ENCODE measurements at regions not wholly inside any gene's neighbourhood (a gene's known extent, or its start where the extent isn't known, plus 50 kb on each side); places are given as distances from the start of the nearest gene placed in this dataset.

DNA sequence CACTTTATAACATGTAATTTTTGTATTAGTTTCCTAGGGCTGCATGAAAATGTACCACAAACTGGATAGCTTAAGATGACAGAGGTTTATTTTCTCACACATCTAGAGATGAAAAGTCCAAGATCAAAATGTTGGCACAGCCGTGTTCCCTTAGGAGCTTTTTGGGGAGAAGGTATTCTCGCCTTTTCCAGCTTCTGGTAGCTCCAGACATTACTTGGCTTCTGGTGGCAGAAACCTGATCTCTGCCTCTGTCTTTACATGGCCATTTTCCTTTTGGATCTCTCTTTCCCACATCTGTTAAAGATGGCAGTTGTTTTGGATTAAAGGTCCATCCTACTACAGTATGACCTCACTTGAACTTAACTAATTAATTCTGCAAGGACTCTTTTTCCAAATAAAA lies 885.7 kb upstream of the CDH8 start:
- peak; percentile 18 to 41 (median 23) for DNase-seq

GRCh38 chr16:62913924-62914323 lies 877.7 kb upstream of the CDH8 start:
- DNase-seq = no peak

- no peak for DNase-seq
Measured at GRCh38 chr16:62913333-62913732, 877.1 kb upstream of the CDH8 start.

DNA sequence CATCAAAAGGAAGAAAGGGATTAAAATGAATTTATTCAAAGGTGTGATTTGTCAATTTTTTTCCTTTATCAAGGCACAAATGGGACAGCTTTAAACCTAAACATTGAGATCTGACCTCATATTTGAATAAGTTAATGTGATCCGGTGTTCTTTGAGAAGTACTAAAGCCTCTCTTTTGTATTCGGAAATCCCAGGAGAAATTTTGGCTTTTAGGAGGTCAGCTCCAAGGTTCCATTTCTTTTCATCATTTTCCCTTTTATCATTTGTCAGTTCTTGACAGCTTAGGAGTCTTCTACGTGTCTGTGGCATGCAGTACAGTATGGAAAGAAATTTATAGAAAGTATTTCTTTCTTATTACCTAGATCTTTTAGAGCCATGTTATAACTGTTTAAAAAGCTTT lies 873.4 kb upstream of the CDH8 start:
- no peak for DNase-seq

DNA sequence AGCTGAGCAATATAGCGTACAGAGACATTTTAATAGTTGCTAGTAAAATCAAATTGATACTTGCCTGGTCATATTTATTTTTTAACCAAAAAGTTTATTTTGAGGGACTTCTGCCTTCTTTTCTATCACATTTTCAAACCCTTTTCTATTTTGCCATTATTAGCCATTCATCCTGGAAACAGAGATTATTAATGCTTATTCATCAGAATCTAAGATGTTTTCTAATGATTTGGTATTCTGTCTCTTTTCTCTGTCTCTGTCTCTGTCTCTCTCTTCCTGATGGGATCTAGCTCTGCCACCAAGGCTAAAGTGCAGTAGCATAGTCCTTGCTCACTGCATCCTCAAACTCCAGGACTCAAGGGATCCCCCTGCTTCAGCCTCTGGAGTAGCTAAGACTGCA lies 871.3 kb upstream of the CDH8 start:
- DNase-seq = no peak

GRCh38 chr16:62903961-62904502 lies 867.8 kb upstream of the CDH8 start:
- no peak for DNase-seq

DNA sequence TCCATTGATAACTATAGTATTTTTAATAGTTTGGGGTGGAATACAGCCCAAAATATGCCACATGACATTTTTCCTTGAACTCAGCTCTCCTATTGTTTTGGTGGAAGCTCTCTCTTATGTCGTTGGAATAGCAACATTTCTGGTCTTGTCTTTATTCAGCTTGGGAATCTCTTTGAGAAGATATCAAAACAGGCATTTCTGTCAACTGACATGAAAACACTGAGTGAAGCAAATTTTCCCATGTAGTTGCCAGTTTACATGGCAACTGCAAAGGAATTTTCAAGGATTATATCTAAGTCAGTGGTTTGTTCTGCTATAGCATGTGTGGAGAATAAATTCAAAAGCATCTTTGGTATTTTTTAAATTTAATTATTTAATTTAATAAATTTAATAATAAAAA lies 863.5 kb upstream of the CDH8 start:
- DNase-seq = no peak

DNA sequence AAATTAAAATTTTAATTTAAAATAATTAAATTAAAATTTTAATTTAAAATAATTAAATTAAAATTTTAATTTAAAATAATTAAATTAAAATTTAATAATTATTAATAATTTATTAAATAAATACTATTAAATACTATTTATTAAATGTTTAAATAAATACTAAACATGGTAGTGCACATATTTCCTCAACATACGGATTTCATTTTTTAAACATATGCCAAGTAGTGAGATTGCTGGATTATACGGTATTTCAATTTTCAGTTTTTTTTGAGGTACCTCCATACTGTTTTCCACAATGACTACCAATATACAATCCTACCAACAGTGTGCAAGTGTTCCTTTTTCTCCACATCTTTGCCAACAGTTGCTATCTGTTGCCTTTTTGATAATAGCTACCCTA lies 852.9 kb upstream of the CDH8 start:
- DNase-seq = no peak

DNA sequence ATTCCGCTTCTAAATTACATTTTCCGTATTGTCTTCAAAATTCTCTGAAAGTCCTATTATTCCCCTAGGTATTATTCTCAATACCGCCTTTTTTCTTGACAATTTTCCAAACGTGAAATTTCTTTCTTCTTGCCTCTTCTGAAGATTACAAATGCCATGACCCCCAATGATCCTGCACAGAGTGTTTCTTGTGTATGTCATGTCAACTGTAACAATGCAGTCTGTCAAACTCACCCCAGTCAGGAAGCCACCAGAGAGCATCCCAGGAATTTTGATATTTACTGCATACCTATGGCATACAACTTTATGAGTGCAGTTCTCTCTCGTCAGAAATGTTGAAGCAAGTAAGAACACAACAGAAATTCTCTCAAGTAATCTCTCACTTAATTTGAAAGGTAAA lies 847.3 kb upstream of the CDH8 start:
- DNase-seq = no peak

- DNase-seq = no peak
Measured at GRCh38 chr16:62882552-62883221, 846.4 kb upstream of the CDH8 start.

- DNase-seq = no peak
Measured at GRCh38 chr16:62876133-62876532, 839.9 kb upstream of the CDH8 start.

GRCh38 chr16:62872339-62872738 lies 836.1 kb upstream of the CDH8 start:
- DNase-seq = no peak

DNA sequence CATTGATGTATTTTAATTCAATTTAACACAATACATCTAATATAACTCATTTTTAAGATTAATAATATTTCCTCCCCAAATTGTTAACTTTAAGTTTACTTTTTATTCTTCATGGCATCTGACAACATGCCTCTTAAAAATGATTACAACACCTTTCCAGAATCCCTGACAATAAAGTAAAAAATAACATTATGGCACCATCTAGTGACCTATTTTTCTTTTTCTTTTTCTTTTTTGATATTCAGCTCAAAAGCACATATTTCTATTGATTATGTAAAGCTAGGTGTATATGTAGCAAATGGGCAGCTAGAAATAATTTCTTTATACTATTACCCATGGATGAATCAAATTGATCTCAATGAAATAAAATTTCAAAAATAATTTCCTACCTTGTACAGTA lies 834.3 kb upstream of the CDH8 start:
- DNase-seq = peak in 1 of 3 donors; percentile 3

DNA sequence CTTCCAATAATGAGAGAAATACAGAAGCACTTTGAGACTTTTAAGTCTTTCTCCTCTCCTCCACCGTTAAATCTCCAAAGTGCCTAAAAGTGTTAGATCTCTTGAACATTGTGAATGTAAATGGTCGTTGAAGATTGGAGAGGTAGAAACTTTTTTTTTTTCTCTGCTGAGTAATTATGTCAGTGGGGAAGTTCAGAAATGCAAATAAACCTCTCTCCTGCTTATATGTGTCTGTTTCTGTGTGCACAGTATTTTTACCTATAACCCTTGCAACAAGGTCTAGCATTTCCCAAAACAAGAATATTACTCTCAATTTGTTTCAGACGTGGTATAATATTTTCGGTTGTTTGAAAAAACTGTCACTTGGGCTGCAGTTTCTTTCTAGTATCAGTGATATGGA lies 833.6 kb upstream of the CDH8 start:
- DNase-seq = no peak

DNA sequence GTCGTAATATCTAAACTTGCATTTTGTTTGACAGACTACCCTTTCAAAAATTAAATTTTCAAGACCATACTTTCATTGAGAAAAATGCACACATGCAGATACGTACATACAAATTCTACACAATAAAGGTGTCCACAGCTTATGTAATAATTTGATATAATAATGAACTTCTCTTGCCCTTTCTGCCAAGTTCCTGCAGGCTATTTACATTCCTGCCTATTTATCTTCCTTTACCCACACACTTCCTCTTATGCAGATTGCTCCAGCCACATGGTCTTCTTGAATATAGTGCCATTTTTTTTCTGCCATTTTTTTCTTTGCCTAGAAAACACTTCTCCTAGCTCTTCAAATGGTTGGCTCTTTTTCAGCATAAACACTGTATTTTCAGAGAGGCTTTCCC lies 826.9 kb upstream of the CDH8 start:
- no peak for DNase-seq

DNA sequence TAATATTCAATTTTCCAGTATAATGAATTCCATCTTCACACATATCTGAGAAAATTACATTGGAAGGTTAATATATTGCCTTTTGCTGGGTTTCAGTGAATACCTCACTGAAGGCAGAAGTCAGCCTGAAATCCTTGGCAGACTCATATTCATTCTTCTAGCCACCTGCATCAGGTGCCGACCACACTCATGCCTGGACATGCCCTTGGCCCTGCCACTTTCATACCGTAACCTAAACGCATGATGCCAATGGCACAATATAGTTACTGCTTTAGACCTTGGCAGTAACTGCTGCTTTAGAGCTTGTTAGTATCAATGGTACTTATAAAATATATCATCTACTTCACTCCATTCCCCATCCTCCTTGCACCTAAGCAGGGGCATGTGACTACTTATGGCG lies 817.6 kb upstream of the CDH8 start:
- no peak for DNase-seq

GRCh38 chr16:62846399-62847057 lies 810.3 kb upstream of the CDH8 start:
- no peak for DNase-seq

GRCh38 chr16:62832214-62832613 lies 796.0 kb upstream of the CDH8 start:
- DNase-seq = no peak

GRCh38 chr16:62831235-62831850 lies 795.1 kb upstream of the CDH8 start:
- DNase-seq = no peak

DNA sequence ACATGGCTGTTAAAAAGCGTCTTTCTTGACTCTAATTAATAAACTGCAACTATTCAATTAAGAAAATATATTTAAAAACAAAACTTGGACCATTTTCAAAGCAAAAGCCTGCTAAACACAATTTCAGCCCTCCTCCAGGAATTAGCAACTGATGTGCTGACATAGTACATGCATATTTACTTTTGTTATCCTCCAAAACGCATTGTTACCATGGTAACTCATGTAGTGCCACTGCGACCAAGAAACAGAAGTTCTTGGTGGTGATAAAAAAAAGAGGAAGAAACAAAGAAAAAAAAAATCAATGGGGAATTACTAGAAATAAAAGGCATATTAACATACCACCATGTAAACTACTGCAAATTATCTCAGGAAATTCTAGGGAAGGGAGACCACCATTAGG lies 793.4 kb upstream of the CDH8 start:
- DNase-seq = peak in 2 of 3 donors; percentile 16 to 23

GRCh38 chr16:62829084-62829483 lies 792.8 kb upstream of the CDH8 start:
- no peak for DNase-seq

DNA sequence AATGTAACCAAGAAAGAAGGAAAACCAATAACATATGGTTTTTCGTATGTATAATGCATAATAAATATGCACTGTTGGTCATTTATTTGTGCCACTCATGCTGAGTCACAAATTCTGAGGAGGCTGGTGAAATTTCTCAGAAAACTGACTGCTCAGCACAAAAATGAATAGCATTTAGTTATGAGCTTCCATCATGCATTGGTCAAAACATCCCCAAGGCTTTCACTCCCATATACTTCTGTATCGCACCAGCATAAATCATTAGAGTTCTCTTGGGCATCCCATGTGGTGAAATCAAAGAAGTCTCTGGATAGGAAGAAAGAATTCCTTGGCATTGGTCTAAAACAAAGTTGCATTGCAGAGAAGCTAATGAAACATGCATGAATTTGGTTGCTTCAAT lies 785.6 kb upstream of the CDH8 start:
- DNase-seq = peak in 1 of 3 donors; percentile 14

GRCh38 chr16:62816971-62817519 lies 780.8 kb upstream of the CDH8 start:
- DNase-seq = no peak

Measured in muscle of back (tissue), 3 donors.